Caco-2 (cell line): ENCODE measurements at regions not wholly inside any gene's neighbourhood (a gene's known extent, or its start where the extent isn't known, plus 50 kb on each side); places are given as distances from the start of the nearest gene placed in this dataset.
"Not testable (repeated sequence)": the region's sequence is repeated elsewhere in the genome, so short reads cannot be mapped to it uniquely, and the experiment has no call there.

Experiments
- BruUV-seq: library from RNA; stranded (reverse); fragments of 400-500 nt; replicated peaks from 2 replicates; lab custom pipeline; 2021; lab: Mats Ljungman, UMichigan
- CTCF ChIA-PET: fragments of 300-600 bp; sonication (Branson Sonifier 250); formaldehyde crosslinking; loops from one replicate; lab custom pipeline; 2022; ENCODE audit warnings: antibody characterized with exemption; lab: Charles Lee
- POLR2A ChIA-PET: fragments of 300-600 bp; sonication (Branson Sonifier 250); formaldehyde crosslinking; loops from one replicate; lab custom pipeline; 2022; ENCODE audit warnings: antibody characterized with exemption; lab: Charles Lee
- DNase-seq, 2 experiments: peaks; one replicate each; pipeline versions ENCODE4 v3.0.0 to v3.0.0-alpha.2; 2020 to 2022
- H3K27me3 ChIP-seq: replicated peaks from 2 replicates; pipeline ENCODE4 v1.6.0; 2011; ENCODE audit warnings: low read length; ENCODE audit not compliant: control insufficient read depth, insufficient read depth
- H3K36me3 ChIP-seq: 2 replicates; pipeline ENCODE4 v1.5.1; 2011; ENCODE audit warnings: low read length; ENCODE audit not compliant: control insufficient read depth, insufficient read depth
- H3K4me1 ChIP-seq: fragments of 250-450 bp; sonication (Bioruptor Pico); 2 replicates; pipeline ENCODE4 v1.5.1; 2020; ENCODE audit warnings: mild to moderate bottlenecking
- H3K4me3 ChIP-seq: 2 replicates; pipeline ENCODE4 v1.5.1; 2011; ENCODE audit warnings: low read depth, mild to moderate bottlenecking, control low read depth, low read length
- H3K9me3 ChIP-seq: fragments of 250-450 bp; sonication (Bioruptor Pico); 2 replicates; pipeline ENCODE4 v1.5.1; 2020; ENCODE audit warnings: mild to moderate bottlenecking, moderate library complexity
- H3K27ac Mint-ChIP-seq: one replicate; pipeline ENCODE4 v1.8.0; 2022; ENCODE audit warnings: mixed read lengths; ENCODE audit not compliant: unreplicated experiment
- H3K27me3 Mint-ChIP-seq: one replicate; pipeline ENCODE4 v1.8.0; 2022; ENCODE audit warnings: mixed read lengths; ENCODE audit not compliant: insufficient read depth, unreplicated experiment
- H3K36me3 Mint-ChIP-seq: one replicate; pipeline ENCODE4 v1.8.0; 2022; ENCODE audit warnings: mild to moderate bottlenecking, mixed read lengths; ENCODE audit not compliant: insufficient read depth, unreplicated experiment
- H3K4me1 Mint-ChIP-seq: one replicate; pipeline ENCODE4 v1.8.0; 2022; ENCODE audit warnings: low read depth, mixed read lengths; ENCODE audit not compliant: unreplicated experiment
- H3K4me3 Mint-ChIP-seq: one replicate; pipeline ENCODE4 v1.8.0; 2022; ENCODE audit warnings: mild to moderate bottlenecking, moderate library complexity, mixed read lengths; ENCODE audit not compliant: unreplicated experiment
- H3K9me3 Mint-ChIP-seq: one replicate; pipeline ENCODE4 v1.8.0; 2022; ENCODE audit warnings: mixed read lengths; ENCODE audit not compliant: unreplicated experiment
- intact Hi-C: fragments of 100-400 bp; cut with micrococcal nuclease; formaldehyde crosslinking; loops from one replicate; pipeline ENCODE4 v1.10.0; 2022; ENCODE audit not compliant: unreplicated experiment

- H3K4me1 Mint-ChIP-seq, H3K4me3 ChIP-seq, H3K27me3 ChIP-seq, H3K4me1 ChIP-seq, H3K36me3 ChIP-seq, H3K36me3 Mint-ChIP-seq, H3K9me3 ChIP-seq, DNase-seq, H3K9me3 Mint-ChIP-seq, intact Hi-C loops, POLR2A ChIA-PET, H3K27ac Mint-ChIP-seq, CTCF ChIA-PET, H3K4me3 Mint-ChIP-seq, BruUV-seq: not testable (repeated sequence)
- peaks cover 23% of the 10 kb centered on the region for H3K27me3 Mint-ChIP-seq
Observed at GRCh38 chr15:30842798-30843472, 60.8 kb upstream of the FAN1 start.

DNA sequence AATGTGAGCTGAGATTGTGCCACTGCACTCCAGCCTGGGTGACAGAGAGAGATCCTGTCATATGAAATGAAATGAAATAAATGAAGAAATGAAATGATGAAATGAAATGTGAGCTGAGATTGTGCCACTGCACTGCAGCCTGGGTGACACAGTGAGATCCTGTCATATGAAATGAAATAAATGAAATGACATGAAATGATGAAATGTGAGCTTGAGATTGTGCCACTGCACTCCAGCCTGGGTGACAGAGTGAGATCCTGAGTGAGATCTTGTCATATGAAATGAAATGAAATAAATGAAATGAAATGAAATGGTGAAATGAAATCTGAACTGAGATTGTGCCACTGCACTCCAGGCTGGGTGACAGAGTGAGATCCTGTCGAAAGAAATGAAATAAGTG lies 58.2 kb upstream of the FAN1 start:
- H3K36me3 Mint-ChIP-seq, H3K36me3 ChIP-seq, H3K4me1 ChIP-seq, POLR2A ChIA-PET, H3K9me3 Mint-ChIP-seq, intact Hi-C loops, H3K4me3 Mint-ChIP-seq, BruUV-seq, CTCF ChIA-PET, H3K27ac Mint-ChIP-seq, H3K9me3 ChIP-seq, DNase-seq, H3K27me3 ChIP-seq, H3K4me1 Mint-ChIP-seq, H3K4me3 ChIP-seq: not testable (repeated sequence)
- peaks cover 23% of the 10 kb centered on the region for H3K27me3 Mint-ChIP-seq
